Neural cell (in vitro differentiated cells): ENCODE measurements at regions not wholly inside any gene's neighbourhood (a gene's known extent, or its start where the extent isn't known, plus 50 kb on each side); places are given as distances from the start of the nearest gene placed in this dataset.

Experiments
- RAD21 ChIP-seq: fragments of 450-650 bp; conservative IDR thresholded peaks from 2 replicates; pipeline ENCODE4 v1.6.1; 2014; ENCODE audit warnings: antibody characterized with exemption, mild to moderate bottlenecking, moderate library complexity
- TF ChIP-seq, protein P1 (sequence below): fragments of 450-650 bp; IDR thresholded peaks from 2 replicates; pipeline ENCODE4 v1.5.1; 2014; ENCODE audit warnings: antibody characterized with exemption, mild to moderate bottlenecking, moderate library complexity; ENCODE audit not compliant: poor library complexity, severe bottlenecking

DNA sequence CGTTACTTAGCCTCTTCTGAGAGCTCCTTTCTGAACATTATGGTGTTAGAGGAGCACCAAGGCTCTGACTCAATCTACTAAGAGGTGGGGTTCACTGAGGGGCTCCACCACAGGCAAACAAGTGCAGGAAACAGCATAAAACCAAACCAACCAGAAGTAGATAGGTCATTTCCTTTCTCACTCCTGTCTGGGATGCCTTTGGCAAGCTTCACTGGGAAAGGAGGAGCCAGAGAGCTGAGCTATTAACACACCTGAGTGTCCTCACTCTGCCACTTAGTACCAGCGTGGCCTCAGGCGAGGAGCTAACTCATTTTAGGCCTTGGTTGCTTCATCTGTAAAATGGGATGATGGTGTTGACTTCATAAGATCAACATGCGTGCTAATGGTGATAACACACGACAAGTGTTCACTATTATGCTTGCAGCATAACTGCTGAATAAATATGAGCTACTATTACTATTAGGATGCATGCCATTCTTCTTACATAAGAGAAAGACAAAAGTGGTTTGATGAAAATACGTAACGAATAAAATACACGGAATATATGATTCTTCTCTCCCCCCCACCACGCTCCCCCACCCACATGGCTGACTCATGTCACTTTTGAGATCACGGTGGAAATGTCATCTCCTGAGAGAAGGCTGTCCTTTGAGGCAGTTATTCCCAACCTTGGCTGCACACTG is 185.4 kb downstream of the BCAS1 start:
- TF ChIP-seq, protein P1, sequence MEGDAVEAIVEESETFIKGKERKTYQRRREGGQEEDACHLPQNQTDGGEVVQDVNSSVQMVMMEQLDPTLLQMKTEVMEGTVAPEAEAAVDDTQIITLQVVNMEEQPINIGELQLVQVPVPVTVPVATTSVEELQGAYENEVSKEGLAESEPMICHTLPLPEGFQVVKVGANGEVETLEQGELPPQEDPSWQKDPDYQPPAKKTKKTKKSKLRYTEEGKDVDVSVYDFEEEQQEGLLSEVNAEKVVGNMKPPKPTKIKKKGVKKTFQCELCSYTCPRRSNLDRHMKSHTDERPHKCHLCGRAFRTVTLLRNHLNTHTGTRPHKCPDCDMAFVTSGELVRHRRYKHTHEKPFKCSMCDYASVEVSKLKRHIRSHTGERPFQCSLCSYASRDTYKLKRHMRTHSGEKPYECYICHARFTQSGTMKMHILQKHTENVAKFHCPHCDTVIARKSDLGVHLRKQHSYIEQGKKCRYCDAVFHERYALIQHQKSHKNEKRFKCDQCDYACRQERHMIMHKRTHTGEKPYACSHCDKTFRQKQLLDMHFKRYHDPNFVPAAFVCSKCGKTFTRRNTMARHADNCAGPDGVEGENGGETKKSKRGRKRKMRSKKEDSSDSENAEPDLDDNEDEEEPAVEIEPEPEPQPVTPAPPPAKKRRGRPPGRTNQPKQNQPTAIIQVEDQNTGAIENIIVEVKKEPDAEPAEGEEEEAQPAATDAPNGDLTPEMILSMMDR: no peak
- no peak for TF ChIP-seq RAD21
